NCI-H2171 (cell line): ENCODE measurements at regions not wholly inside any gene's neighbourhood (a gene's known extent, or its start where the extent isn't known, plus 50 kb on each side); places are given as distances from the start of the nearest gene placed in this dataset.

Experiments used
- DNase-seq: peaks from one replicate; lab custom pipeline; 2025; lab: John Stamatoyannopoulos, UW

DNA sequence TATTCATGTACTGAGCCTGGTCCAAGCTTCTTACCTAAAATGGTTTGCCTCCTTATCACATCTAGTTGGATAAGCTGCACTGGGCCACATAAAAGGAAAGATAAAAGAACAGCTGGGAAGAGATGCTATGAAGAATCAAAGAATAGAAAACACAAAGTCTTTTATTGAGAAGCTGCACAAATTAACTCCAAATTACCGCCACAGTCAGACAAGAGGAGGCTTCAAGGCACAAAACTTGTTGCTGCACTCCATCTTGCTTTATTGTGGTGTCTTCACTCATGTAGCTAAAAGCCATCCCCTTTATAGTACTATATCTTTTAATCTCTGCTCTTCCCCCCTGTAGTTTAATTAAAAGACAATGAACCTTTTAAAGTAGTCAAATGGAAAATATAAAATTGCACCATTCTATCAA is 330.6 kb upstream of the PMFBP1 start:
- DNase-seq, result no peak

- peak; percentile 54 for DNase-seq
Observed at GRCh38 chr16:72501739-72502593, 330.0 kb upstream of the PMFBP1 start.

DNA sequence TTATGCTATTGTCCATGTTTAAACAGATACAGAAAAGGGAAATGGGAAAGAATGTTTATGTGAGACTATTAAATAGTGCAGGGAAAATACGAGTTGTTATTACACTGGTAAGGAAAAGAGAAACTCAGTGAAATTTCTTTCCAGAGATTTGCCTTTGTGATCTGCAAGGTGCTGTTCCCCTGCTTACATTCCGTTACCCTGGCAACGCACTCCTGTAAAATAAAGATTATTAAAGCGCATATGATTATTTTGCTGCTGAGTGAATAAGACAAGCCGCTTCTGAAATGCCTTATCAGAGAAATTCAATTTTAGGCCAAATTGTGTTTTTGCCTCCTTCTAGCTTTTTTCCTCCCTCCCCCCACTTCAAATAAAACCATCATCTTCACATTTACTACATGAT is 328.6 kb upstream of the PMFBP1 start:
- DNase-seq, result no peak

DNA sequence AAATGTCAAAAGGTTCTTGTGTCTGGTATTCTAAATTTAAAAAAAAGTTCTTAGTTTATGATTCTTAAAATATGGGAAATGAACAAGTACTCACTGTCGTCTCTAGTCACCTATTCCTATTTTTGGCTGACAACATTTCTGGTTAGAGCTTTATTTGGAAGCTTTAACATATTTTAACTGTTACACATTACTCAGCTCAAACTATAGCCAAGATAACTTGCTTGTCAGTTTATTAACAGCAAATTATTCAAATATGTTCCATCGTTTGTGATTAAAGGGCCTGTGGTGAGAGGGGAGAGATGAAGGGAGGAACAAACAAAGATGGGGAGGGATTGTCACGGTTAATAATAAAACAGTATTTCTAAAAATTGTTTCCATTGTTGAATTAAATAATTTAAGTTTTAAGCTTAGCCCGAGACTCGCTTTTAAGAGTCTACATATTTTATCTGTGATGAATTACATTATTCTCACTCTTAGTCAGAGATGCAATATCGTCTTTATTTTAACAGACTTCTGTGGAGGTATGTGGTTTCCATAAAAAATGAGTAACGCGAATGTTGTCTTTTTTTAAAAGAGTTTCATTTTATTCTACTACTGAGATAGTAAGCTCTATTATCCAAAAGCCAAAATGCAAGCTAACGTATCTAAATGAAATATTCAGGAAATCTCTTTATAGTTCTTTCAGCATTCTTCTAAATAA is 321.9 kb upstream of the PMFBP1 start:
- no peak for DNase-seq

DNA sequence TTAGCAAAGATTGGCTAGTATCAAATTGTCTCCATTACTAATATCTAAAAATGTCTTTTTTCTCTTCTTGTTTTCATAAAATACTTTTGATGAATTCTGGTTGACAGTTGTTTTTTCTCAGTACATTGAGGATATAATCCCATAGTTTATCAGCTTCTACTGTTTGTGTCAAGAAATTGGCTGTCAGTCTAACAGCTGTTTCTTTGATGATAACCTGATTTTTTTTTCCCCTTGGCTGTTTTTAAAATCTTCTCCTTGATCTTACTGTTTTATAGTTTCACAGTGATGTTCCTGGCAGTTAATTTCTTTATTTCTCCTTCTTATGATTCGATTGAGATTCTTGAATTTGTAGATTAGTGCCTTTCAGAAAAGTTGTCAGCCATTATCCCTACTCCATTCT is 315.3 kb upstream of the PMFBP1 start:
- DNase-seq, result no peak

- DNase-seq, result no peak
Observed at GRCh38 chr16:72482695-72483094, 310.7 kb upstream of the PMFBP1 start.

DNA sequence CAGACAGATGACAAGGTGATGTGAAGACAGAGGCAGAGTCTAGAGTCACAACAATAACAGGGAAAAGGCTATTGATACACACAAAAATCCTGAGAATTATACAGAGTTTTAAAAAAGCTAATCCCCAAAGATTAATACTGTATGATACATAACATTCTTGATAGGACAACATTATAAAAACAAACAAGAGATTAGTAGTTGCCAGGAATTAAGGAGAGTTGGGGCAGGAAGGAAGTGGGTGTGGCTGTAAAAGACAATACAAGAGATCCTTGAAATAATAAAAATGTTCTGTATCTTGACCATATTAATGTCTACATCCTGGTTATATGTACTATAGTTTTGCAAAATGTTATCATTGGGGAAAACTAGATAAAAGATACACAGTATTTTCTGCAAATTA is 309.5 kb upstream of the PMFBP1 start:
- no peak for DNase-seq

- DNase-seq, result no peak
Observed at GRCh38 chr16:72480911-72481310, 309.0 kb upstream of the PMFBP1 start.

GRCh38 chr16:72475688-72476087 is 303.7 kb upstream of the PMFBP1 start:
- DNase-seq, result no peak

DNA sequence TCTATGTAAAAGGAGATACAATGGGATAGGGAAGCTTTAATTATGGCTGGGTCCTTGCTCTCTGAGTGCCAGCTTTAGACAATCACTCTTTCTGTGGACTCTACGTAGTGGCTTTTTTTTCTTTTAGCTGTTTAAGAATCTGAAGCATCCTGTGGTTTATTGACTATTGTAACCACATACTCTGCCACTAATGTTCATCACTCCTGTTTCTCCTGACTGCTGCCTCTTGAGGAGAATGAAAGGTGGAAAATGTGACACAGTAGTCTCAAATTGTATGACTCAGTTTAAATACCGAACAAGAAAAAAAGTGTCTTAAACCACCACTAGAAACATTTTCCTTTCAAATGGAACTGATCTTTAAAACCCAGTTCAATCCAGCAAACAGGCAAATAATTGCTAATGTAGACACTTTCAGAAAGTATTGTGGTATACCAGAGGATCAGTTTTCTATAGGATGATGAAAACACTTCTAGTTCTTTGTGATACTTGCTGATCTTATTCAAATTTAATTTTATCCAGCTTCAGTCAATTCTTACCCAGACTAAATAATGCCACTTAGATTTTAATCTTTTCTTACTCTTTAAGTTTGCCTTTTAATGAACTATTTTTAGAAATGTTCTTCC is 302.7 kb upstream of the PMFBP1 start:
- DNase-seq, result no peak

- DNase-seq, result no peak
Observed at GRCh38 chr16:72473631-72474030, 301.7 kb upstream of the PMFBP1 start.

GRCh38 chr16:72471317-72471924 is 299.5 kb upstream of the PMFBP1 start:
- DNase-seq, result no peak

GRCh38 chr16:72470541-72470940 is 298.6 kb upstream of the PMFBP1 start:
- no peak for DNase-seq

DNA sequence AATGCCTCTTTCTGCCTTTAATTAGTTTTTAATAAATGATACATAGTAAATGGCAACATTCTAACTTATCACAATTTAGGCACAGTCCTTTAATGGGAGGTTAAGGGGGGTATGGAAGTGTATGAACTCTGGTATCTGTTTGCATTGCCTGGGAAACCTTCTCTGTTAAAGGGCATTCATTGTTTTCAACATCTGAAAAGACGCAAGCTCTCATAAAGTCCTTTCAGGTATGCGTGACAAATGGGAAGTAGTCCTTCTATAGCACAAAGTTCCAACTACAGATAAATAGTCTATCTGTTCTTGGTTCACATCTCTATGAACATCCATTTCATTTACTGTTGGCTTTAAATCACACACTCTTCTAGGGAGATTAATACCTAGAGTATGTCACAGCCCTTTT is 298.0 kb upstream of the PMFBP1 start:
- no peak for DNase-seq

GRCh38 chr16:72468582-72468981 is 296.6 kb upstream of the PMFBP1 start:
- no peak for DNase-seq

GRCh38 chr16:72467157-72467759 is 295.3 kb upstream of the PMFBP1 start:
- peak; percentile 58 for DNase-seq

- DNase-seq, result no peak
Observed at GRCh38 chr16:72464597-72465368, 292.8 kb upstream of the PMFBP1 start.

DNA sequence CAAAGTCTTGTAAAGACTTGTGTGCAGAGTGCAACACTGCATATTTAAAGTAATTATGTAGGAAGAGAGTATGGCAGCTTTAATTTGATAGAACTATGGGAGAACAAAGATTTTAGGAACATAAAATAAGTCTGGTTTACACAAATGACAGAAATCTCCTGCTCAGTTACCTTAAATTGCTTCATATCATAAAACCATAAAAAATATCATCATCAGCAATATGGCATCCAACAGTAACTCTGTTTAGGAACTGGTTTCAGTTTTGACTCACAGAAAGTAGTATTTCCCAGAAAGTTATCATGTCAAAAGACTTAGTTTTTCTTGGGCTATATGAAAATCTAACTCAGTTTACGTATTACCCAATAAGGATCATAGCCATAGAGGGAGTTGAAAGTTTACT is 292.1 kb upstream of the PMFBP1 start:
- no peak for DNase-seq

DNA sequence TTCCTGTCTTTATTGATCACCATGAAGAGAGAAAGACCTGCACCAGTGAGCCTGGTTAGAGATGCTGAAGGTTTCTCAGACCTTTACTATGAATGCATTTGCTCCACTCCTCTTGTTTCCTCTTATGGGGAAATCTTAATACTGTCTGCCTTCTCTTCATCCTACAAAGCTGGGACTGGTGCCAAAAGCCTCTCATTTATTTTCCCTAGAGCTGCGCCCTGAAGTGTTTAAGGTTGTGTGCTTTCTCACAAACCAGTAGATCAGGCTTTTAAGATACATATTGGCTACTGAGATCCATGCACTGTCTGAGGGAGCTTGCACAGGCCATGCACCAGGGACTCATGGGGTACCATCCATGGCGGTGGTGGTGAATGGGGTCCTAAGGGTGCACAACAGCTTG is 286.1 kb upstream of the PMFBP1 start:
- DNase-seq, result no peak

- no peak for DNase-seq
Observed at GRCh38 chr16:72457243-72457940, 285.4 kb upstream of the PMFBP1 start.
